WTC11 (cell line): ENCODE measurements at regions not wholly inside any gene's neighbourhood (a gene's known extent, or its start where the extent isn't known, plus 50 kb on each side); places are given as distances from the start of the nearest gene placed in this dataset.

Experiments used
- ATAC-seq: fragments of 200-7000 bp; cut with Tn5 transposase; 2 replicates; pipeline ENCODE4 v1.10.0; 2021; ENCODE audit warnings: mild to moderate bottlenecking, moderate library complexity
- CTCF ChIA-PET: fragments of 300-600 bp; sonication (Branson Sonifier 250); formaldehyde crosslinking; loops from one replicate; lab custom pipeline; 2021; ENCODE audit warnings: antibody characterized with exemption; lab: Charles Lee
- POLR2A ChIA-PET: fragments of 350-600 bp; sonication (Branson Sonifier 250); formaldehyde crosslinking; loops from one replicate; lab custom pipeline; 2021; ENCODE audit warnings: antibody characterized with exemption; lab: Charles Lee
- DNase-seq: peaks from one replicate; pipeline ENCODE4 v3.0.0; 2021; ENCODE audit warnings: low spot score
- H3K27ac Mint-ChIP-seq: 2 replicates; pipeline ENCODE4 v1.8.0; 2021; ENCODE audit warnings: mixed read lengths
- H3K27me3 Mint-ChIP-seq: 2 replicates; pipeline ENCODE4 v1.8.0; 2021; ENCODE audit warnings: low read depth, mild to moderate bottlenecking, moderate library complexity, mixed read lengths
- H3K36me3 Mint-ChIP-seq: 2 replicates; pipeline ENCODE4 v1.8.0; 2021; ENCODE audit warnings: mixed read lengths
- H3K4me1 Mint-ChIP-seq: 2 replicates; pipeline ENCODE4 v1.8.0; 2022; ENCODE audit warnings: mixed read lengths
- H3K4me3 Mint-ChIP-seq: 2 replicates; pipeline ENCODE4 v1.8.0; 2021; ENCODE audit warnings: mild to moderate bottlenecking, moderate library complexity, mixed read lengths
- H3K9me3 Mint-ChIP-seq: 2 replicates; pipeline ENCODE4 v1.8.0; 2021; ENCODE audit warnings: mixed read lengths
- EMX1 ChIP-seq: fragments of 250-450 bp; sonication (Bioruptor Pico); IDR thresholded peaks from 2 replicates; pipeline ENCODE4 v1.8.0; 2021; ENCODE audit warnings: mild to moderate bottlenecking
- FOXK1 ChIP-seq: sonication (generic); formaldehyde crosslinking; IDR thresholded peaks from 2 replicates; pipeline ENCODE4 v1.8.0; 2022; ENCODE audit warnings: mild to moderate bottlenecking, moderate library complexity, missing genetic modification reagents
- FOXP1 ChIP-seq: sonication (generic); formaldehyde crosslinking; IDR thresholded peaks from 2 replicates; pipeline ENCODE4 v1.8.0; 2022; ENCODE audit warnings: missing genetic modification reagents, mild to moderate bottlenecking, moderate library complexity, borderline replicate concordance
- GABPB1 ChIP-seq: sonication (generic); formaldehyde crosslinking; IDR thresholded peaks from 2 replicates; pipeline ENCODE4 v1.8.1; 2023; ENCODE audit warnings: mild to moderate bottlenecking, missing genetic modification reagents
- IRF2 ChIP-seq: sonication (generic); formaldehyde crosslinking; IDR thresholded peaks from 2 replicates; pipeline ENCODE4 v1.8.0; 2022; ENCODE audit warnings: low read depth, missing genetic modification reagents, borderline replicate concordance
- MXD4 ChIP-seq: fragments of 250-450 bp; sonication (Bioruptor Pico); IDR thresholded peaks from 2 replicates; pipeline ENCODE4 v1.8.0; 2021; ENCODE audit warnings: mild to moderate bottlenecking, moderate library complexity, borderline replicate concordance
- MYBL2 ChIP-seq: sonication (generic); formaldehyde crosslinking; IDR thresholded peaks from 2 replicates; pipeline ENCODE4 v1.8.1; 2023; ENCODE audit warnings: mild to moderate bottlenecking, moderate library complexity, missing genetic modification reagents
- NFE2L1 ChIP-seq: sonication (generic); formaldehyde crosslinking; IDR thresholded peaks from 2 replicates; pipeline ENCODE4 v1.8.1; 2023; ENCODE audit warnings: missing genetic modification reagents
- RORB ChIP-seq: fragments of 250-450 bp; sonication (Bioruptor Pico); IDR thresholded peaks from 2 replicates; pipeline ENCODE4 v1.9.0; 2021; ENCODE audit warnings: mild to moderate bottlenecking
- SMAD4 ChIP-seq: sonication (generic); formaldehyde crosslinking; IDR thresholded peaks from 2 replicates; pipeline ENCODE4 v1.8.0; 2022; ENCODE audit warnings: mild to moderate bottlenecking, missing genetic modification reagents
- SOX15 ChIP-seq: fragments of 250-450 bp; sonication (Bioruptor Pico); IDR thresholded peaks from 2 replicates; pipeline ENCODE4 v1.9.0; 2021; ENCODE audit warnings: mild to moderate bottlenecking
- TCF7 ChIP-seq: sonication (generic); formaldehyde crosslinking; IDR thresholded peaks from 2 replicates; pipeline ENCODE4 v1.8.0; 2022; ENCODE audit warnings: mild to moderate bottlenecking, low read depth, missing genetic modification reagents, moderate library complexity
- TF ChIP-seq, protein P1 (sequence below): sonication (generic); formaldehyde crosslinking; conservative IDR thresholded peaks from 2 replicates; pipeline ENCODE4 v1.8.1; 2023; ENCODE audit warnings: mild to moderate bottlenecking, low read depth, missing genetic modification reagents, moderate library complexity
- TF ChIP-seq, protein P2 (sequence below): sonication (generic); formaldehyde crosslinking; IDR thresholded peaks from 2 replicates; pipeline ENCODE4 v1.8.1; 2023; ENCODE audit warnings: mild to moderate bottlenecking, missing genetic modification reagents, moderate library complexity
- TF ChIP-seq, protein P3 (sequence below): sonication (generic); formaldehyde crosslinking; conservative IDR thresholded peaks from 2 replicates; pipeline ENCODE4 v1.8.1; 2022; ENCODE audit warnings: mild to moderate bottlenecking, missing genetic modification reagents
- TF ChIP-seq, protein P4 (sequence below): sonication (generic); formaldehyde crosslinking; IDR thresholded peaks from 2 replicates; pipeline ENCODE4 v1.8.0; 2023; ENCODE audit warnings: missing genetic modification reagents, mild to moderate bottlenecking, borderline replicate concordance
- TF ChIP-seq, protein P5 (sequence below): sonication (generic); formaldehyde crosslinking; IDR thresholded peaks from 2 replicates; pipeline ENCODE4 v1.8.1; 2022; ENCODE audit warnings: low read depth, missing genetic modification reagents, borderline replicate concordance

DNA sequence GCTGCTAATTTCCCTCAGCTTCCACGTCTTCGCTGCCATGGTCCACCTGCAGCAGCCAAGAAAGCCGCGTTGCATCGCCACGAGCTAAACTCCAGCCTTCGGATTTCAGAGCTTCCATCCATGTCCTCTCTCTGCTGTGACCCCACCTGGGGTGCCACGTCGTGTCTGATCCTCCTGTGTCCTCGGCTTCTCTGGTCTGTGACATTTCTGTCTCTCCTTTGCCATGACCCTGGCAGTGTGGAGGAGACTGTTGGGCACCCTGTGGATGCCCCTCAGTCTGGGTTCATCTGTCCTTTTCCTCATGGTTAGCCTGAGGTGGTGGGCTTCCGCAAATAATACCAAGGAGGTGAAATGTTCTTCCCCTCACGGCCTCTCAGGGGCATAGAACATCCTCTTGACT is 106.8 kb downstream of the RTP5 start:
- ChIA-PET POLR2A (no interaction called here), CTCF (interaction anchor here (1.5 kb wide), 1 partner anchor 25 kb away, joined by 6 read pairs; no protein-coding TSS in a partner anchor)
- Mint-ChIP-seq H3K4me3 (no peak overlapping the region), H3K4me1 (no peaks in the 10 kb centered on the region), H3K9me3 (peaks cover 9% of the 10 kb centered on the region), H3K27ac (no peak overlapping the region), H3K27me3 (no peaks in the 10 kb centered on the region), H3K36me3 (peaks cover 11% of the 10 kb centered on the region)
- TF ChIP-seq, protein P1, sequence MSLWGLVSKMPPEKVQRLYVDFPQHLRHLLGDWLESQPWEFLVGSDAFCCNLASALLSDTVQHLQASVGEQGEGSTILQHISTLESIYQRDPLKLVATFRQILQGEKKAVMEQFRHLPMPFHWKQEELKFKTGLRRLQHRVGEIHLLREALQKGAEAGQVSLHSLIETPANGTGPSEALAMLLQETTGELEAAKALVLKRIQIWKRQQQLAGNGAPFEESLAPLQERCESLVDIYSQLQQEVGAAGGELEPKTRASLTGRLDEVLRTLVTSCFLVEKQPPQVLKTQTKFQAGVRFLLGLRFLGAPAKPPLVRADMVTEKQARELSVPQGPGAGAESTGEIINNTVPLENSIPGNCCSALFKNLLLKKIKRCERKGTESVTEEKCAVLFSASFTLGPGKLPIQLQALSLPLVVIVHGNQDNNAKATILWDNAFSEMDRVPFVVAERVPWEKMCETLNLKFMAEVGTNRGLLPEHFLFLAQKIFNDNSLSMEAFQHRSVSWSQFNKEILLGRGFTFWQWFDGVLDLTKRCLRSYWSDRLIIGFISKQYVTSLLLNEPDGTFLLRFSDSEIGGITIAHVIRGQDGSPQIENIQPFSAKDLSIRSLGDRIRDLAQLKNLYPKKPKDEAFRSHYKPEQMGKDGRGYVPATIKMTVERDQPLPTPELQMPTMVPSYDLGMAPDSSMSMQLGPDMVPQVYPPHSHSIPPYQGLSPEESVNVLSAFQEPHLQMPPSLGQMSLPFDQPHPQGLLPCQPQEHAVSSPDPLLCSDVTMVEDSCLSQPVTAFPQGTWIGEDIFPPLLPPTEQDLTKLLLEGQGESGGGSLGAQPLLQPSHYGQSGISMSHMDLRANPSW (CRISPR knock-in tag), result no peak
- TF ChIP-seq SMAD4 (CRISPR knock-in tag) (no peak), FOXP1 (no peak), SOX15 (CRISPR knock-in tag) (no peak), NFE2L1 (CRISPR knock-in tag) (no peak)
- ATAC-seq (no peak), DNase-seq (no peak)

DNA sequence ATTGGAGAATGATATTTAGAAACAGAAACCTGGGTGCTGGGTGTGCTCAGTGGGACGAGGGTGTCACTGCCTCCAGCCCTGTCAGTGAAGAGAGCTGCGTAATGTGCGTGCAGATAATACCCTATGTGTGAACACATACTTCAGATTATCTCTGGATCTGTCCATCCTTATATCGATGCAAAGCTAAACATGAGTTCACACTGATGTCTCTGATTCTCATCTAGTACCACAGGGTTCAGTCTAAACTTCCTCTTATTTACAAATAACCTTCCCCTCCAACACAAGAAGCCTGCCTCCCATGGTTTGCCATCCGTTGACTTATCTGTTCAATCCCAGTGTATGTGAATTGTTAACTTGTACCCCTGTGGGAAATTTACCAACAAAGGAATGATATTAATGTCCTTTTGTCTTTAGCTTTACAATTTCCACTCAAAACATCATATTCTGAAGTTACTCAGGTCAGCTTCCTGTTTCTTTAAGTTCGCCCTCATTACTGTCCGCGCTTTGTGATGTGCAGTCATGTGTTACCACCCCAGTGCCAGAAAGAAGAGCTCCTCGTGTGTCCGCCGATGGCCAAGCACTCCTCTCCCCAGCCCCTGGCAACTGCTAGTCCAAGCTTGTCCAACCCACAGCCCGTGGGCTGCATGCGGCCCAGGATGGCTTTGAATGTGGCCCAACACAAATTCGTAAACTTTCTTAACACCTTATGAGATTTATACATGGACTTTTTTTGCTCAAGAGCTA is 108.2 kb downstream of the RTP5 start:
- DNase-seq (no peak), ATAC-seq (no peak)
- Mint-ChIP-seq H3K27me3 (no peaks in the 10 kb centered on the region), H3K4me3 (no peak overlapping the region), H3K27ac (no peak overlapping the region), H3K4me1 (no peaks in the 10 kb centered on the region), H3K36me3 (peaks cover 5% of the 10 kb centered on the region), H3K9me3 (peaks cover 5% of the 10 kb centered on the region; the same call in 1 of the 2 replicates)
- ChIA-PET CTCF (no interaction called here), POLR2A (no interaction called here)
- TF ChIP-seq MYBL2 (CRISPR knock-in tag) (no peak), IRF2 (CRISPR knock-in tag) (no peak), EMX1 (CRISPR knock-in tag) (no peak), GABPB1 (CRISPR knock-in tag) (no peak), TCF7 (CRISPR knock-in tag) (no peak), RORB (no peak), FOXK1 (CRISPR knock-in tag) (no peak), MXD4 (CRISPR knock-in tag) (no peak)
- TF ChIP-seq, protein P2, sequence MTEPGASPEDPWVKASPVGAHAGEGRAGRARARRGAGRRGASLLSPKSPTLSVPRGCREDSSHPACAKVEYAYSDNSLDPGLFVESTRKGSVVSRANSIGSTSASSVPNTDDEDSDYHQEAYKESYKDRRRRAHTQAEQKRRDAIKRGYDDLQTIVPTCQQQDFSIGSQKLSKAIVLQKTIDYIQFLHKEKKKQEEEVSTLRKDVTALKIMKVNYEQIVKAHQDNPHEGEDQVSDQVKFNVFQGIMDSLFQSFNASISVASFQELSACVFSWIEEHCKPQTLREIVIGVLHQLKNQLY, result no peak
- TF ChIP-seq, protein P3, sequence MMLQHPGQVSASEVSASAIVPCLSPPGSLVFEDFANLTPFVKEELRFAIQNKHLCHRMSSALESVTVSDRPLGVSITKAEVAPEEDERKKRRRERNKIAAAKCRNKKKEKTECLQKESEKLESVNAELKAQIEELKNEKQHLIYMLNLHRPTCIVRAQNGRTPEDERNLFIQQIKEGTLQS (CRISPR knock-in tag), result no peak
- TF ChIP-seq, protein P1 (CRISPR knock-in tag), result no peak
- TF ChIP-seq, protein P4, sequence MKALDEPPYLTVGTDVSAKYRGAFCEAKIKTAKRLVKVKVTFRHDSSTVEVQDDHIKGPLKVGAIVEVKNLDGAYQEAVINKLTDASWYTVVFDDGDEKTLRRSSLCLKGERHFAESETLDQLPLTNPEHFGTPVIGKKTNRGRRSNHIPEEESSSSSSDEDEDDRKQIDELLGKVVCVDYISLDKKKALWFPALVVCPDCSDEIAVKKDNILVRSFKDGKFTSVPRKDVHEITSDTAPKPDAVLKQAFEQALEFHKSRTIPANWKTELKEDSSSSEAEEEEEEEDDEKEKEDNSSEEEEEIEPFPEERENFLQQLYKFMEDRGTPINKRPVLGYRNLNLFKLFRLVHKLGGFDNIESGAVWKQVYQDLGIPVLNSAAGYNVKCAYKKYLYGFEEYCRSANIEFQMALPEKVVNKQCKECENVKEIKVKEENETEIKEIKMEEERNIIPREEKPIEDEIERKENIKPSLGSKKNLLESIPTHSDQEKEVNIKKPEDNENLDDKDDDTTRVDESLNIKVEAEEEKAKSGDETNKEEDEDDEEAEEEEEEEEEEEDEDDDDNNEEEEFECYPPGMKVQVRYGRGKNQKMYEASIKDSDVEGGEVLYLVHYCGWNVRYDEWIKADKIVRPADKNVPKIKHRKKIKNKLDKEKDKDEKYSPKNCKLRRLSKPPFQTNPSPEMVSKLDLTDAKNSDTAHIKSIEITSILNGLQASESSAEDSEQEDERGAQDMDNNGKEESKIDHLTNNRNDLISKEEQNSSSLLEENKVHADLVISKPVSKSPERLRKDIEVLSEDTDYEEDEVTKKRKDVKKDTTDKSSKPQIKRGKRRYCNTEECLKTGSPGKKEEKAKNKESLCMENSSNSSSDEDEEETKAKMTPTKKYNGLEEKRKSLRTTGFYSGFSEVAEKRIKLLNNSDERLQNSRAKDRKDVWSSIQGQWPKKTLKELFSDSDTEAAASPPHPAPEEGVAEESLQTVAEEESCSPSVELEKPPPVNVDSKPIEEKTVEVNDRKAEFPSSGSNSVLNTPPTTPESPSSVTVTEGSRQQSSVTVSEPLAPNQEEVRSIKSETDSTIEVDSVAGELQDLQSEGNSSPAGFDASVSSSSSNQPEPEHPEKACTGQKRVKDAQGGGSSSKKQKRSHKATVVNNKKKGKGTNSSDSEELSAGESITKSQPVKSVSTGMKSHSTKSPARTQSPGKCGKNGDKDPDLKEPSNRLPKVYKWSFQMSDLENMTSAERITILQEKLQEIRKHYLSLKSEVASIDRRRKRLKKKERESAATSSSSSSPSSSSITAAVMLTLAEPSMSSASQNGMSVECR (CRISPR knock-in tag), result no peak
- TF ChIP-seq, protein P5, sequence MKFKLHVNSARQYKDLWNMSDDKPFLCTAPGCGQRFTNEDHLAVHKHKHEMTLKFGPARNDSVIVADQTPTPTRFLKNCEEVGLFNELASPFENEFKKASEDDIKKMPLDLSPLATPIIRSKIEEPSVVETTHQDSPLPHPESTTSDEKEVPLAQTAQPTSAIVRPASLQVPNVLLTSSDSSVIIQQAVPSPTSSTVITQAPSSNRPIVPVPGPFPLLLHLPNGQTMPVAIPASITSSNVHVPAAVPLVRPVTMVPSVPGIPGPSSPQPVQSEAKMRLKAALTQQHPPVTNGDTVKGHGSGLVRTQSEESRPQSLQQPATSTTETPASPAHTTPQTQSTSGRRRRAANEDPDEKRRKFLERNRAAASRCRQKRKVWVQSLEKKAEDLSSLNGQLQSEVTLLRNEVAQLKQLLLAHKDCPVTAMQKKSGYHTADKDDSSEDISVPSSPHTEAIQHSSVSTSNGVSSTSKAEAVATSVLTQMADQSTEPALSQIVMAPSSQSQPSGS (CRISPR knock-in tag), result no peak
